Breast epithelium (tissue), 4 donors: ENCODE measurements at regions not wholly inside any gene's neighbourhood (a gene's known extent, or its start where the extent isn't known, plus 50 kb on each side); places are given as distances from the start of the nearest gene placed in this dataset.

Source experiments
- DNase-seq, 2 donors: peaks; one replicate each; pipeline ENCODE4 v3.0.0-alpha.2; 2019; ENCODE audit warnings: low spot score in 2 of 2
- H3K27ac ChIP-seq, 2 donors: fragments of 200-600 bp; sonication (generic) in 1 of 2; one replicate each; pipeline ENCODE4 v1.5.1; 2016 to 2019; ENCODE audit warnings: mild to moderate bottlenecking in 1 of 2
- H3K27me3 ChIP-seq, 2 donors: fragments of 200-600 bp; sonication (generic) in 1 of 2; one replicate each; pipeline versions ENCODE4 v1.5.1 to v1.6.0; 2017 to 2019; ENCODE audit warnings: control low read depth in 1 of 2, mild to moderate bottlenecking in 1 of 2
- H3K36me3 ChIP-seq: fragments of 200-600 bp; one replicate; pipeline ENCODE4 v1.5.1; 2019
- H3K4me1 ChIP-seq, 2 donors: fragments of 200-600 bp; sonication (generic); one replicate each; pipeline ENCODE4 v1.5.1; 2016 to 2019; ENCODE audit warnings: control low read depth in 1 of 2
- H3K4me3 ChIP-seq, 3 donors: fragments of 200-600 bp; sonication (generic); 1 replicate in 2 of 3; 2 replicates in 1 of 3; pipeline ENCODE4 v1.5.1; 2016 to 2019; ENCODE audit warnings: mild to moderate bottlenecking in 3 of 3, moderate library complexity in 2 of 3
- H3K9me3 ChIP-seq, 2 donors: fragments of 200-600 bp; sonication (generic) in 1 of 2; one replicate each; pipeline ENCODE4 v1.5.1; 2016 to 2019; ENCODE audit warnings: control low read depth in 1 of 2
- CTCF ChIP-seq, 3 donors: fragments of 450-650 bp; IDR thresholded peaks; one replicate each; pipeline ENCODE4 v1.5.1; 2016 to 2017; ENCODE audit warnings: antibody characterized with exemption in 3 of 3, mild to moderate bottlenecking in 3 of 3, moderate library complexity in 3 of 3
- POLR2A ChIP-seq: fragments of 450-650 bp; IDR thresholded peaks from one replicate; pipeline ENCODE4 v1.6.1; 2016; ENCODE audit warnings: antibody characterized with exemption, mild to moderate bottlenecking, moderate library complexity
- POLR2AphosphoS5 ChIP-seq, 3 donors: sonication (generic); formaldehyde crosslinking; IDR thresholded peaks; one replicate each; pipeline ENCODE4 v1.6.1; 2017; ENCODE audit warnings: antibody characterized with exemption in 3 of 3
- intact Hi-C: fragments of 100-400 bp; cut with DNase I; formaldehyde crosslinking; loops from one replicate; pipeline ENCODE4 v1.15.1; 2023; ENCODE audit warnings: low total_unique reads

GRCh38 chr4:84336964-84337705 lies 162.0 kb downstream of the NKX6-1 start:
- intact Hi-C loops = no loop called here
- H3K27me3 ChIP-seq = no peaks in the 10 kb centered on the region
- TF ChIP-seq POLR2AphosphoS5 (IDR thresholded peaks at IDR 0.05) (no peak), CTCF (IDR thresholded peaks at IDR 0.05) (no peak), POLR2A (no peak)
- no peak for DNase-seq
- no peaks in the 10 kb centered on the region for H3K36me3 ChIP-seq
- no peak overlapping the region for H3K4me3 ChIP-seq
- no peak overlapping the region for H3K27ac ChIP-seq
- no peaks in the 10 kb centered on the region for H3K4me1 ChIP-seq
- peaks cover 2 to 8% of the 10 kb centered on the region in 2 donors for H3K9me3 ChIP-seq

GRCh38 chr4:84327526-84327925 lies 171.6 kb downstream of the NKX6-1 start:
- intact Hi-C loops = no loop called here
- Histone ChIP-seq H3K27me3 (no peaks in the 10 kb centered on the region), H3K36me3 (no peaks in the 10 kb centered on the region), H3K4me3 (no peak overlapping the region), H3K9me3 (no peaks in the 10 kb centered on the region), H3K4me1 (no peaks in the 10 kb centered on the region), H3K27ac (no peak overlapping the region)
- TF ChIP-seq POLR2AphosphoS5 (IDR thresholded peaks at IDR 0.05) (no peak), POLR2A (no peak), CTCF (IDR thresholded peaks at IDR 0.05) (no peak)
- DNase-seq = no peak

GRCh38 chr4:84325625-84326024 lies 173.5 kb downstream of the NKX6-1 start:
- DNase-seq = no peak
- no peak for TF ChIP-seq POLR2AphosphoS5 (IDR thresholded peaks at IDR 0.05)
- TF ChIP-seq POLR2A = no peak
- no peak for TF ChIP-seq CTCF (IDR thresholded peaks at IDR 0.05)
- Histone ChIP-seq H3K4me3 (no peak overlapping the region), H3K27me3 (no peaks in the 10 kb centered on the region), H3K4me1 (no peaks in the 10 kb centered on the region), H3K36me3 (no peaks in the 10 kb centered on the region), H3K27ac (no peak overlapping the region), H3K9me3 (no peaks in the 10 kb centered on the region)
- intact Hi-C loops = no loop called here

- H3K27ac ChIP-seq = no peak overlapping the region
- no peak for TF ChIP-seq POLR2A
- TF ChIP-seq POLR2AphosphoS5 (IDR thresholded peaks at IDR 0.05) = no peak
- no peak for TF ChIP-seq CTCF (IDR thresholded peaks at IDR 0.05)
- no peaks in the 10 kb centered on the region for H3K36me3 ChIP-seq
- H3K9me3 ChIP-seq = no peaks in the 10 kb centered on the region
- intact Hi-C loops = no loop called here
- DNase-seq = no peak
- no peaks in the 10 kb centered on the region for H3K27me3 ChIP-seq
- H3K4me3 ChIP-seq = no peak overlapping the region
- no peaks in the 10 kb centered on the region for H3K4me1 ChIP-seq
Measured at GRCh38 chr4:84324303-84325245, 174.5 kb downstream of the NKX6-1 start.

GRCh38 chr4:84319124-84319523 lies 180.0 kb downstream of the NKX6-1 start:
- TF ChIP-seq POLR2AphosphoS5 (IDR thresholded peaks at IDR 0.05) (no peak), CTCF (IDR thresholded peaks at IDR 0.05) (no peak), POLR2A (no peak)
- Histone ChIP-seq H3K9me3 (no peaks in the 10 kb centered on the region), H3K27me3 (no peaks in the 10 kb centered on the region), H3K27ac (no peak overlapping the region), H3K4me3 (no peak overlapping the region), H3K4me1 (no peaks in the 10 kb centered on the region), H3K36me3 (no peaks in the 10 kb centered on the region)
- no peak for DNase-seq
- intact Hi-C loops = no loop called here
